ENCODE measurements at regions not wholly inside any gene's neighbourhood (a gene's known extent, or its start where the extent isn't known, plus 50 kb on each side); places are given as distances from the start of the nearest gene placed in this dataset.
"Not testable (repeated sequence)": the region's sequence is repeated elsewhere in the genome, so short reads cannot be mapped to it uniquely, and the experiment has no call there.

- no peak for DNase-seq (ENCODE audit: low spot score in 2 of 2)
- Histone ChIP-seq H3K4me1 (no peaks in the 10 kb centered on the region), H3K27me3 (no peaks in the 10 kb centered on the region), H3K4me3 (no peak overlapping the region), H3K36me3 (no peaks in the 10 kb centered on the region), H3K9me3 (no peaks in the 10 kb centered on the region), H3K27ac (no peak overlapping the region)
- intact Hi-C loops (cut with DNase I), result no loop called here
- TF ChIP-seq, protein P1, sequence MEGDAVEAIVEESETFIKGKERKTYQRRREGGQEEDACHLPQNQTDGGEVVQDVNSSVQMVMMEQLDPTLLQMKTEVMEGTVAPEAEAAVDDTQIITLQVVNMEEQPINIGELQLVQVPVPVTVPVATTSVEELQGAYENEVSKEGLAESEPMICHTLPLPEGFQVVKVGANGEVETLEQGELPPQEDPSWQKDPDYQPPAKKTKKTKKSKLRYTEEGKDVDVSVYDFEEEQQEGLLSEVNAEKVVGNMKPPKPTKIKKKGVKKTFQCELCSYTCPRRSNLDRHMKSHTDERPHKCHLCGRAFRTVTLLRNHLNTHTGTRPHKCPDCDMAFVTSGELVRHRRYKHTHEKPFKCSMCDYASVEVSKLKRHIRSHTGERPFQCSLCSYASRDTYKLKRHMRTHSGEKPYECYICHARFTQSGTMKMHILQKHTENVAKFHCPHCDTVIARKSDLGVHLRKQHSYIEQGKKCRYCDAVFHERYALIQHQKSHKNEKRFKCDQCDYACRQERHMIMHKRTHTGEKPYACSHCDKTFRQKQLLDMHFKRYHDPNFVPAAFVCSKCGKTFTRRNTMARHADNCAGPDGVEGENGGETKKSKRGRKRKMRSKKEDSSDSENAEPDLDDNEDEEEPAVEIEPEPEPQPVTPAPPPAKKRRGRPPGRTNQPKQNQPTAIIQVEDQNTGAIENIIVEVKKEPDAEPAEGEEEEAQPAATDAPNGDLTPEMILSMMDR (IDR thresholded peaks at IDR 0.05), result no peak
Observed at GRCh38 chr6:168995526-168996355, 257.9 kb downstream of the THBS2 start.

DNA sequence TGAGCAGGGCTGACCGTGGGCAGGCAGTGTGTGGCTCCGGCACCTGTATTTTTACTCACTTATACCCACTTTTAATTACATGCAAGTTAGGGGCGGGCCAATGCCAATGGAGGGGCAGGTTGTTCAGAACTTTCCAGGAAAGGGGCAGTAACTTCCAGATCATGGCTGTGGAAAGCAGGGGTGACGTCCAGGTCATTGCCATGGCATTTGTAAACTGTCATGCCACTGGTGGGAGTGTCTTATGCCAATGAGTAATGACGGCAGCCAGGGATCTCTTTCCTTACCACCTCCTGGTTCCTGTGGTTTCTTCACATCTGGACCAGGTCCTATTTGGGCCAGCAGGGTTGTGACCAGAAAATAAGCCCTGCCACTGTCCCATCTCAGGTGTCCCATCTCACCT, 258.7 kb downstream of the THBS2 start:
- H3K4me3 ChIP-seq, result no peak overlapping the region
- no peak overlapping the region for H3K27ac ChIP-seq
- no peaks in the 10 kb centered on the region for H3K4me1 ChIP-seq
- TF ChIP-seq, protein P1 (IDR thresholded peaks at IDR 0.05), result no peak
- no peaks in the 10 kb centered on the region for H3K27me3 ChIP-seq
- no peak for DNase-seq (ENCODE audit: low spot score in 2 of 2)
- H3K36me3 ChIP-seq, result no peaks in the 10 kb centered on the region
- intact Hi-C loops (cut with DNase I), result no loop called here
- H3K9me3 ChIP-seq, result no peaks in the 10 kb centered on the region

- intact Hi-C loops (cut with DNase I), result no loop called here
- DNase-seq (ENCODE audit: low spot score in 2 of 2), result no peak
- Histone ChIP-seq H3K4me1 (no peaks in the 10 kb centered on the region), H3K9me3 (no peaks in the 10 kb centered on the region), H3K4me3 (no peak overlapping the region), H3K27ac (no peak overlapping the region), H3K36me3 (no peaks in the 10 kb centered on the region), H3K27me3 (no peaks in the 10 kb centered on the region)
- TF ChIP-seq, protein P1 (IDR thresholded peaks at IDR 0.05), result no peak
Observed at GRCh38 chr6:168992446-168993144, 261.1 kb downstream of the THBS2 start.

DNA sequence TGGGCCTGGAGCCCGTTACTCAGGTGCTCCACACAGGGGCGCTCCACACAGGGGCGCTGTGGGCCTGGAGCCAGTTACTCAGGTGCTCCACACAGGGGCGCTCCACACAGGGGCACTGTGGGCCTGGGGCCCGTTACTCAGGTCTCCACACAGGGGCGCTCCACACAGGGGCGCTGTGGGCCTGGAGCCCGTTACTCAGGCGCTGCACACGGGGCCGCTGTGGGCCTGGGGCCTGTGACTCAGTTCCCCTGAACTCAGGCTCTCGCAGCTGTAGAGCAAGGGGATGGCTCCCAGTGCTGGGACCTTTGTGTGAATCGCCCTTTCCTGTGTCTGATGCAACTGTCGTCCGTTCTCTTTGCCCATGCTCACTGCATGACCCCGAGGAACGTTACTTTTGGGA, 262.0 kb downstream of the THBS2 start:
- H3K4me3 ChIP-seq; DNase-seq (ENCODE audit: low spot score in 2 of 2): not testable (repeated sequence)

DNA sequence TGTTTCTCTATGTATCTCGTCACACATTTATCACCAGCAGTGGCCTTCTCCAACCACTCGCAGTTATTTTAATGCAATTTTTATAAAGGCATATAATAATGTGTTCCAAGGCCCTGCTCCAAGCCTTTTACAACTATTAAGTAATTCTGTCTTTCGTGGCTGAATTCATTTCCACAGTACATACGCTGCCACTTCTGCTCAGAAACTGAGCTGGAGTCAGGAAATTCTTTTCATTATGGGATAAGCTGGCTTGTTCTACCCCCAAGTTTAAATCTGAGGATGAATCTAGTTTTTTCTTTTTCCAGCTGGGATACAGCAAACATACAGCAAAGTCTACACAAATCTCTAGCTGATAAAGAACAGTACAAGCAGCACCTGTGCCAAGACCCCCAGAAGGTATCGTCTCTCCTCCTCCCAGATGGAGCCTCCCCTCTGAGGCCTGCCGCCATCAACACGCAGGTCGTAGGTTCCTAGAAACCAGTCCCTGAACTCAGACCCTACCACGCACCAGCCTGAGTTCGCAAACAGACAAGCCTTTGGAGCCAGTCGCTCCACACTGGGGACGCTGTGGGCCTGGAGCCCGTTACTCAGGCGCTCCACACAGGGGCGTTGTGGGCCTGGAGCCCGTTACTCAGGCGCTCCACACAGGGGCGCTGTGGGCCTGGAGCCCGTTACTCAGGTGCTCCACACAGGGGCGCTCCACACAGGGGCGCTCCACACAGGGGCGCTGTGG, 263.5 kb downstream of the THBS2 start:
- intact Hi-C loops (cut with DNase I), result no loop called here
- Histone ChIP-seq H3K27ac (no peak overlapping the region), H3K36me3 (no peaks in the 10 kb centered on the region), H3K27me3 (no peaks in the 10 kb centered on the region), H3K9me3 (no peaks in the 10 kb centered on the region), H3K4me1 (no peaks in the 10 kb centered on the region), H3K4me3 (no peak overlapping the region)
- no peak for DNase-seq (ENCODE audit: low spot score in 2 of 2)
- TF ChIP-seq, protein P1 (IDR thresholded peaks at IDR 0.05), result no peak

More for the DNA sequence above, 262.0 kb downstream of the THBS2 start:
- H3K27ac ChIP-seq; H3K36me3 ChIP-seq; H3K4me1 ChIP-seq; intact Hi-C loops (cut with DNase I); H3K27me3 ChIP-seq; H3K9me3 ChIP-seq: not testable (repeated sequence)

GRCh38 chr6:168989421-168989820, 264.2 kb downstream of the THBS2 start:
- no peak overlapping the region for H3K4me3 ChIP-seq
- no peaks in the 10 kb centered on the region for H3K9me3 ChIP-seq
- TF ChIP-seq, protein P1 (IDR thresholded peaks at IDR 0.05), result no peak
- H3K4me1 ChIP-seq, result no peaks in the 10 kb centered on the region
- intact Hi-C loops (cut with DNase I), result no loop called here
- H3K27me3 ChIP-seq, result no peaks in the 10 kb centered on the region
- H3K27ac ChIP-seq, result no peak overlapping the region
- DNase-seq (ENCODE audit: low spot score in 2 of 2), result no peak
- H3K36me3 ChIP-seq, result no peaks in the 10 kb centered on the region

Data from ascending aorta (tissue), 2 donors.